ENCODE measurements at regions not wholly inside any gene's neighbourhood (a gene's known extent, or its start where the extent isn't known, plus 50 kb on each side); places are given as distances from the start of the nearest gene placed in this dataset.
A peak's percentile ranks its signal among the peaks of the same experiment; 100 is the strongest.
"Not testable (repeated sequence)": the region's sequence is repeated elsewhere in the genome, so short reads cannot be mapped to it uniquely, and the experiment has no call there.

- FAIRE-seq: peak; percentile 26
Measured at GRCh38 chr17:22310717-22311686, 618.7 kb downstream of the KCNJ18 start.

- FAIRE-seq: not testable (repeated sequence)
Measured at GRCh38 chr17:22321001-22321400, 628.7 kb downstream of the KCNJ18 start.

- not testable (repeated sequence) for FAIRE-seq
Measured at GRCh38 chr17:22322893-22323550, 630.7 kb downstream of the KCNJ18 start.

GRCh38 chr17:22337467-22337866 lies 645.1 kb downstream of the KCNJ18 start:
- FAIRE-seq: no peak

GRCh38 chr17:22356603-22357002 lies 664.3 kb downstream of the KCNJ18 start:
- FAIRE-seq: not testable (repeated sequence)

DNA sequence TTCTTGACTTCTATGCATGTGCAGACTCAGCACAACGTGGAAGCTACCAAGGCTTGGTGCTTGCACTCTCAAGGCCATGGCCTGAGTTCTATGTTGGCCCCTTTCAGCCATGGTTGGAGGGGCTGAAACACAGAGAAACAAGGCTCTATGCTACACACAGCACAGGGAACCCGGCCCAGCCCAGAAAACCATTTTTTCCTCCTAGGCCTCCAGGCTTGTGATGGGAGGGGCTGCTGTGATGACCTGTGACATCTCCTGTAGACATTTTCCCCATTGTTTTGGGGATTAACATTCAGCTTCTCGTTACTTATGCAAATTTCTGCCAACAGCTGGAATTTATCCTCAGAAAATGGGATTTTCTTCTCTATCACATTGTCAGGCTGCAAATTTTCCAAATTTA lies 678.7 kb downstream of the KCNJ18 start:
- not testable (repeated sequence) for FAIRE-seq

- FAIRE-seq: no peak
Measured at GRCh38 chr17:22373911-22374310, 681.6 kb downstream of the KCNJ18 start.

- FAIRE-seq: no peak
Measured at GRCh38 chr17:22374741-22375140, 682.4 kb downstream of the KCNJ18 start.

DNA sequence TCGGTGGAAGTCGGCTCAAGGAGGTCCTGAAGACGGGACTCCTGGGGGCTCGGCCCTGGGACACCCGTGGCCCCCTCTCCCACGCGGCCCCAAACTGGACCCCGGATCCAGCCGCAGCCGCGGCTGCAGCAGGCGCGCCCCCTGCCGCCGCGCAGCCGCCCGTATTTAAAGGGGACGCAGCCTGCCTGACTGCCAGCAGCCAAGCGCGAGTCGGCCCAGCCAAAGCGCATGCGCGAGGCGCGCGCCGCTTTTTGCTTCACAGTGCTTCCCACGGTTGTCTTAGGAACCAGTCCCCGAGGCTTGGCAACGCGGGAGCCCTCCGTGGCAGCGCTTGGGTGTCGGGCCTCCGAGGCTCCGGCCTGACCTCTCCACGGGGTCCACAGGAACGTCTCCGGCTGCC lies 684.4 kb downstream of the KCNJ18 start:
- not testable (repeated sequence) for FAIRE-seq

DNA sequence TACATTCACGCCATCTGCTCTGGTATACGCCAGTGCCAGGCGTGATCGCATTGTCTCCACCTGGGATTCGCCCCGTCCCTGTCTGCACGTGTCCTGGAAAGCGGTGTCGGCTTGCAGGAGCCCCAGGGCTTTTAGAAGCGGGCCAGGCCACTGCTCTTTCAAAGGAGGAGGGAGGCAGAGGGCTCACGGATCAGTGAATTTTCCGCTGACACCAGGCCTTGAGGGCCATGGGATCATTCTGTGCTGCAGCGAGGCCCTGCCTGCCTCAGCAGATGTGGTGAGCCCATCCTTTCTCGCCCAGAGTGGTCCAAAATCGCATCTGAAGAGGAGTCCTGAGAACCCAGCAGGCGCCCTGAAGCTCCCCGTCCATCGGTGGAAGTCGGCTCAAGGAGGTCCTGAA lies 686.4 kb downstream of the KCNJ18 start:
- not testable (repeated sequence) for FAIRE-seq

- not testable (repeated sequence) for FAIRE-seq
Measured at GRCh38 chr17:22381589-22381988, 689.3 kb downstream of the KCNJ18 start.

- not testable (repeated sequence) for FAIRE-seq
Measured at GRCh38 chr17:22383772-22384460, 691.6 kb downstream of the KCNJ18 start.

GRCh38 chr17:22384461-22384800 lies 692.1 kb downstream of the KCNJ18 start:
- FAIRE-seq: not testable (repeated sequence)

GRCh38 chr17:22398446-22398845 lies 706.1 kb downstream of the KCNJ18 start:
- FAIRE-seq: not testable (repeated sequence)

- FAIRE-seq: not testable (repeated sequence)
Measured at GRCh38 chr17:22399037-22399436, 706.7 kb downstream of the KCNJ18 start.

- not testable (repeated sequence) for FAIRE-seq
Measured at GRCh38 chr17:22405080-22405479, 712.8 kb downstream of the KCNJ18 start.

GRCh38 chr17:22409160-22409751 lies 716.9 kb downstream of the KCNJ18 start:
- FAIRE-seq: no peak

- no peak for FAIRE-seq
Measured at GRCh38 chr17:22410136-22410535, 717.8 kb downstream of the KCNJ18 start.

- no peak for FAIRE-seq
Measured at GRCh38 chr17:22411185-22411784, 719.0 kb downstream of the KCNJ18 start.

DNA sequence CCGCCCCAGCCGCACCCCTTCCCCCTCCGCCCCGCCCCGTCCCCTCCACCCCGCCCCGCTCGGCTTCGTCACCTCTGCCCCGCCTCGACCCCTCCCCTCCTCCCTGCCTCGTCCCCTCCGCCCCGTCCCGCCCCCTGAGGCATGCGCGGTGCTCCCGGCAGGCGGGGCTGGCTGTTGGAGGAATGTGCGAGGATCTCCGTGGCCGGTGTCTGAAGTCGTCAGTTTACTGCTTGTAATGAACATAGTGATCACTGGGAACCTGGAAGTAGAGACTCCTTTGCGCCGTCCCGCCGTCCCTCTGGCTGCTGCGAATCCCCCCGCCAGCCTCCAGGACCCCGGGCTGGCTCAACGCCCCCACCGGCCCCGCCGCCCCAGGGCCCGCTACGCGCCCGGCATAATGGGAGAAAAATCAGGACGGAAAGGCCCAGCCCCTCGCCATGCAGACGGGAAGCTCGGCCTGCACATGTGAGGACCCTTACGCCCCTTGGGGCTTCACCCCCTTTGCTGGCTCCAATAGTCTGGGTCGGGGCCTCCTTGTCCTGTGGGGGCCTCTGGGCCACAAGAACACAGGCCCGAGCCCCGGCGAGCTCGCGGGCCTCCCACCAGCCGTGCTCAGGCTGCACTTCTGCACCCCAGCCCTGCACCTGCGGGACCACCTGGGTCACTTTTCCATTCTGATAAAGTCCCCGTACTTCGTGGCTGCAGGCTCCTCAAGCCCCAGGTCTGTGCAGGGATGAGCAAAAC lies 743.1 kb downstream of the KCNJ18 start:
- no peak for FAIRE-seq

DNA sequence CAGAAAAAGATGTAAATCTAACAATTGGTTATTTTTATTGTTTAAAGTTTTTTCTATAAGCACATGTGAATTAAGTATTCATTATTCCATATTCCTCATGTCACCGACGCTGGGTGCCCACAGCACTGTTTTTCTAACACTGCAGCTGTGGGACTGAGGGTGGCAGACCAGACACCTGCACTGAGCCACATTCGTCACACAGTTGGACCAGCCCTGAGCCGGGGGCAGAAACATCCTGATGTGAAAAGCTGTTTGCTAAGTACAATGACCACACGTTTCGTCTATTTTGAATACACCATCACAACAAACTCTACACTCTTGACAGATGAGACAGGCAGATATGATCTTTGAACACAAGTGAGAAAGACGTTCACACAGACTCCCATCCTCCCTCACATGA lies 749.5 kb downstream of the KCNJ18 start:
- FAIRE-seq: no peak

GRCh38 chr17:22443061-22443460 lies 750.7 kb downstream of the KCNJ18 start:
- FAIRE-seq: no peak

Data from TTC549 (cell line).